Superior temporal gyrus (tissue), 1 donor: ENCODE measurements at regions not wholly inside any gene's neighbourhood (a gene's known extent, or its start where the extent isn't known, plus 50 kb on each side); places are given as distances from the start of the nearest gene placed in this dataset.
A peak's percentile ranks its signal among the peaks of the same experiment; 100 is the strongest.

ENCODE experiments used
- DNase-seq: peaks from one replicate; pipeline ENCODE4 v3.0.0-alpha.2; 2016; ENCODE audit errors: extremely low spot score

DNA sequence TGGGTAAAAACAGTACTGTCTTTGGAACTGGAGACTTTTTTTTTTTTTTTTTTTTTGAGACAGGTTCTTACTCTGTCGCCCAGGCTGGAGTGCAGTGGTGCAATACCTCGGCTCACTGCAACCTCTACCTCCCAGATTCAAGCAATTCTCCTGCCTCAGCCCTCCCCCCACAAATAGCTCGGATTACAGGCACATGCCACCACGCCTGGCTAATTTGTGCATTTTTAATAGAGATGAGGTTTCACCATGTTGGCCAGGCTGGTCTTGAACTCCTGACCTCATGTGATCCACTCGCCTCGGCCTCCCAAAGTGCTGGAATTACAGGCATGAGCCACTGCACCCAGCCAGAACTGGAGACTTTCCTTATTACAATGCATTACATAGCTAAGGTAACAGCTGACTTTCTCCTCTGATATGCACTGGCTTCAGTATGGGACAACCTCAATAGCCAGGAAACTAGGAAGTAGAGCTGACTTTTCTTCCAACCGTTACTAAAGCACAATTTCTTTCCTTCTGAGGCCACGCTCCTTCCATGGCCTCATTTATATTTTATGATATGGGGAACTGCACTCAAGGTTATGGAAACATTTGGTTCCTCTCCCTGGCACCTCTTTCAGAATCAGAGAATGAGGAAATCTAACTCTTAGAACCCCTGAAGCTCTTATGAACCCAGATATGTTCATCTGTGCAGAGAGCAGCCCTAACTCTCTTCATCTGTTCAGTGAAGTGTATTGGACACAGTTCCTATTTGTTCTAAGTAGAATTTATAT is 53.5 kb upstream of the FAM9B start:
- DNase-seq, result no peak

DNA sequence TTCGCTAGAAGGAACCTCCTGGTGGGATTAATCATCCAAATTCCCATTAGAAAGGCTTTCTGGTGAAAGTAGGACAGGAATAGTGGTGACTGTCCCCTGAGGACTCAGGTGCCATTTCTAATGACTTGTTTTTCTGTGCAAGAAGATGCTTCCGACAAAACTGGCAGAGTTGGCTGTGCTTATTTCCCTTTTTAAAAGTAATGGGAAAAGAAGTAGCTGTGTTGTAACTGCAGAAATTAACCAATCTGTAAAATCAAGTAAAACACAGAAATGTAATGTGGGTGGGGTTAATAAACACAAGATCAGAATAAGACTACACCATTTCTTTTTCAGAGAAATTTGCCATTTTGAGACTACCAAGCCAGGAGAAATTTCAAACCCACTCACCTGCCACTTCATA is 55.0 kb upstream of the FAM9B start:
- DNase-seq, result no peak

DNA sequence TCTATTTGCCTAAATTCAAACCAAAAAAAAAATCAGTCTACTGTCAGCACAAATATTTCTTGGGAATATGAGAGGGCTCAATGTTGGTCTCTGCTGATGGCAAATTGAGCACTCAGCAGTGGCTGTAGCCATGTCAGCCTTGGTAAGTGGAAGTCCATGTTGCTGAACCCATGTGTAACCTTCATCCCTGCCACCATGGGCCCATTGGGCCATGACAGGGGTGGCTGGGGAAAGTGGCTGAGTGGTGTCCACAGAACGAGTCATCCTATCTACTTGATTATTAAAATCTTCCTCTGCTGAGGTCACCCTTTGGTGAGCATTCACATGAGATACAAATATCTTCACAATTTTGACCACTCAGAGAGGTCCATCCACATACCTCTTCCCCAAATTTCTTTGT is 56.8 kb upstream of the FAM9B start:
- DNase-seq, result no peak

DNA sequence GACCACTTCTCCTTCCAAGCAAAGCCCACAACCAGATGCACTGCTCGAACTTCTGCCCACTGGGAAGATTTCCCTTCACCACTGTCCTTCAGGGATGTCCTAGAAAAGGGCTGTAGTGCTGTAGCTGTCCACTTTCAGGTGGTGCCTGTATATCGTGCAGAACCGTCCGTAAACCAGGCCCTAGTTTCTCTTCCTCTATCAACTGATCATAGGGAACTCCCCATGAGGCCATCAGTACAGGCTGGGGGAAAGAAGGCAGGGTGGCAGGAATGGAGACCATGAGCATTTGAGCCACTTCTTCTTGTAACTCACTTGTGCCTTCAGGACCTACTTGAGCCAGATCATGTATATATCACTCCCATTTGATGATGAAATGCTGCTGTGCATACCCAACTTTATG is 57.3 kb upstream of the FAM9B start:
- no peak for DNase-seq

GRCh38 chrX:9102956-9103355 is 69.0 kb upstream of the FAM9B start:
- no peak for DNase-seq

DNA sequence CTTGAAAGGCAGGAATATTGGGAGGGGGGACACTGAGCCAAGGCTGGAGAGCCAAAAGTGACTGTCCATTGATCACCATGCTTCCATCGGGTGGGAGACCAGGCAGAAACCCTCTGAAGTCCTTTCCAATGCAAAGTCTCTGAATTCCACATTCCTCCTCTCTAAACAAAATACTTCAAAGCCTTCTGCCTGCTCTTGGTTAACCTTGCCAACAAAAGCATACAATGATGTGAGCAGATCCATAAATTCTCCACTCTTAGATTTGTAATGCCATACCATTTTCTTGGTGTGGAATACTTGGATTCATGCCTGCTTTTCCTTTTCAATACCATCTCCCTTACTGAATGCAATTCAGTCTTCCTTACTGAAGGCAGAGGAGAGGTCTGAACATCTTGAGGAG is 74.1 kb upstream of the FAM9B start:
- no peak for DNase-seq

DNA sequence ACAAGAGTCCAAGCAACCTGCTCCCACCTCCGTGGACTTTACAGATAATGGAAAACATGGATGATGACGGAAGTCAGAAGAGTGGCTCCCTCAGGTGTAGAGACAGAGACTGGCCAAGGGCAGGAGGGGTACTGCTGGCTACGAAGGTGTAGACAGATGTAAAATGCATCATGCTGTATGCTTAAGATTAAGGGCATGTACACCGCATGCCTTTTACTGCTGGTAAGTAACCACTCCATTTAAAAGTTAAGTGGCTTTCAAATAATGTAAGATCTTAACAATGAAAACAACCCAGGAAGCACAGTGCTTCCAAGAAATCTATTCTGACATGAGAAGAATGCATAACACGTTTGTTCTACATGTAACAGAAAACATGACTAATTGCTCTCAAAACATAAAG is 76.9 kb upstream of the FAM9B start:
- no peak for DNase-seq

DNA sequence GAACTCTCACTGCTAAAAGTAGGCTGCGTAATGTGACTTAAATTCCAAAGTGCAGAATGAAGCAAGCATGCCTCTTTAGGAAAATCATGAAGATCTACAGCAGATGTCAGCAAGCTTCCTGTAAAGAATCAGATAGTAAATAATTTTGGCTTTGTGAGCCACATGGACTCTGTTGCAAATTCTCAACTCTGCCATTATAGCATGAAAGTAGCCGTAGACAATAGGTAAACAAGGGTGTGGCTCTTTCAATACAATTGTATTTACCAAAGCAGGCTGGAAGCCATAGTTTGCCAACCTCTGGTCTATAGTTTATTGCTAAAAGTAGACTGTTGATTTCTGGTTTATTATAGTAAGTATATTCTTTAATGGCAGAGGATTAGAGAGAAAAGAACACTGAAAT is 80.3 kb upstream of the FAM9B start:
- DNase-seq, result no peak

DNA sequence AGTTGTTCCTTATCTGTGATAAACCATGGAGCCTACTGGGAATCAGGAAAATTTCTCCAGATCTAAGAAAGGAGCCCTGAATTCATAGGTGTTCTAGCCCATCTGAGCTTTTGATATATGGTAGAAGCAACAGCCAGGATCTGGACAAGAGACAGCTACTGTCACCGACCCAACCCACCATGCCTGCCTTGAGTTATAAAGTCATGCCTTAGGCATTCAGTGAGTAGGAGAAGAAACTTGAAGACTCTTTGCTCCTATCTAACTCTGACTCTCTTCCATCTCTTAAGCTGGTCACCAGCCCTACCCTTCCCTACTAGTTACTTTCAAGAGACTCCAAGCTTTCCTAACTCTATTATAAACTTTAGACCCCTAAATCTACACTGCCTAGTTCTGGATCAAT is 83.9 kb upstream of the FAM9B start:
- DNase-seq, result no peak

DNA sequence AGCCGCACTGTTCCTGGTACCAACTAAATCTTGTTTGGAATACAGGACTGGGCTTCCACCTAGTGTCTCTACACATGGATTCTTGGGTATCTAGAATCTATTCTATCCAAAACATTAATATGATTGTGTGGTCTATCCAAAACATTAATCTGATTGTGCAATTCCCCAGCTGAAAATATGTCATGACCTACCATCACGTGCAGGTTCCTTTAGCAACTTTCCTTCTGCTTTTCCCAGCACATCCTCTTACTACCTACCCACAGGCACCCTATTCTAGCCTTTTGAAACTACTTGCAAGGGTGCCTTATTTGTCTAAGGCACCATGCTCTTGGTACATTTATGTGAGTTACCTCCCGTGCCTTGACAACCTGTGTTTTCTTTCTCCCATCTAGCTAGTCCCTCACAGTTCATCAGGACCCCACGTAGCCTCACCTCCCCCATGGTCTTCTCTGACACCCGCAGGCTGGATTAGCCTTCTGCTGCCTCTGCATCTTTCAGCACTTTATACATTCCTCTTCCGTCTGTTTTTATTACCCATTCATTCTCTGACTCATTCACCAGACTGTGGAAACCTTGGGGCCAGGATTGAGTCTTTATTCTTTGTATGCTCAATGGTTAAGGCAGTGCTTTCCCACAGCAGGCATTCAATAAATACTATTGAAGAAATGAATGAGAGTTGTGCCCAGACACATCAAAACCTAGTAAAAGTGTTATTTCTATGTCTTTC is 88.8 kb upstream of the FAM9B start:
- DNase-seq, result no peak

GRCh38 chrX:9127986-9128385 is 94.1 kb upstream of the FAM9B start:
- DNase-seq, result peak; percentile 22

DNA sequence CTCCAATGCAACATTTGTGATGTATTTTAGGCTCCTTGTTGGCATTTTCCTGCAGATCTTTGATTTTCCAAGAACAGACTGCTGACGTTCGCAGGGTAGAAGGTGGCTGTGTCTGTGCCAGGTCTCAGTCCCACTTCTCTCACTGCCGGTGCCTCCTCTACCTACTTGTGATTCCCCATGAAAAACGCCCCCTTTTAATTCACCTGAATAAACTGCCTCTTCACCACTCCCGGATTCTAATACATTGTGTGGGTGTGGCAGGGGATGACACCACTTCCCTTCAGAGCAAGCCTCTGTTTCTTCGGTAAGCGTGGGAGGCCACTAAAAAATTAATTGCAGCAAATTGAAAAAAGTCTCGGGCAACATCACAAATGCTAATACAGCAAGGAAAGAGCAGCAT is 96.1 kb upstream of the FAM9B start:
- DNase-seq, result no peak

DNA sequence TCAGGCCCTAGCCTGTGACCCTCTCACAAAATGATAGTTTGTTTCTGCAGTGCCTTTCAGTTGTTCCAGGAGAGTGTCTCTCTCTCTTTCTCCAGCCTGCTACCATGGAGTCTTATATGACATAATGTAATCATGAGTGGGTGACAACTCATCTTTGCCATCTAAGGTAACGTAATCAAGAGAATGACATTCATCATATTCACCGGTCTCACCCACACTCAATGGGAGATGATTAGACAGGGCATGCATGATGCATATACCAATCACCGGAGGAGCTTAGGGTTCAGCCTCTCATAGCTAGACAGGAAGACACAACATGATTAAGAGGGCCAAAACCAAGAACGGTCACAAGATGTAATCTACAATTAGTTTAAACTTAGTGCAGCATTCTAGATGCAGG is 97.1 kb upstream of the FAM9B start:
- no peak for DNase-seq

GRCh38 chrX:9132036-9132638 is 98.2 kb upstream of the FAM9B start:
- no peak for DNase-seq

DNA sequence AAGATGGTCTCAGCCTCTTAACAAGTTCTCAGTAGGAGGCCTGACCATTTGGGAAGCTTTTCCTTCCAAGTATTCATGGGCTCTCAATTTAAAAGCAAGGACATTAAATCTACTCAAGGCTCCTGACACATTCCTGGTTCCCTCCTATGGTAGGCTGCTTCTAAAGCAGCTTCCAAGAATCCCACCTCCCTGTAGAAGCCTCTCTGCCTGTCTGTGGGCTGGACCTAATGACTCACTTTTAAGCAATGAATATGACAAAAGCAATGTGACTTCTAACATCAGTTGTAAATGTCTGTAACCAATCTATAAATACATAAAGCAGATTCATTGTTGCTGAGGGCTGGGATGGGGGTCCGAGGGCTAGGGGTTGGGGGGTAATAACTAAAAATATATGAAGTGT is 99.5 kb upstream of the FAM9B start:
- no peak for DNase-seq

DNA sequence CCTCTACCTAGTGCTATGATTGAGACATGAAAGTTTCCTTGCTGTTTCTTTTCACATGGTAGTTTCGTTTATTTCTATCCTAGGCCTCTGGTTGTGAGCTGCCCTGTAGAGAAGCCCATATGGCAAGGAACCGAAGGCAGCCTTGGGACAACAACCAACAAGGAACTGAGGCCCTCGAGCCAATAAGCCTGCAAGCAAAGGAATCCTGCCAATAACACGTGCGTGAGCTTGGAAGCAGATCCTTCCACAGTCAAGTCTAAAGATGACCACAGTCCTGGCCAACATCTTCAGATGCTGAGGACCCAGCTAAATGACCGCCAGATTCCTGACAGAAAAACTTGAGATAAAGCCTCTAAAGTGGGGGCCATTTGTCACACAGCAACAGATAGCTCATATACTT is 100.4 kb upstream of the FAM9B start:
- DNase-seq, result no peak

- DNase-seq, result no peak
Measured at GRCh38 chrX:9135901-9136510, 102.1 kb upstream of the FAM9B start.

DNA sequence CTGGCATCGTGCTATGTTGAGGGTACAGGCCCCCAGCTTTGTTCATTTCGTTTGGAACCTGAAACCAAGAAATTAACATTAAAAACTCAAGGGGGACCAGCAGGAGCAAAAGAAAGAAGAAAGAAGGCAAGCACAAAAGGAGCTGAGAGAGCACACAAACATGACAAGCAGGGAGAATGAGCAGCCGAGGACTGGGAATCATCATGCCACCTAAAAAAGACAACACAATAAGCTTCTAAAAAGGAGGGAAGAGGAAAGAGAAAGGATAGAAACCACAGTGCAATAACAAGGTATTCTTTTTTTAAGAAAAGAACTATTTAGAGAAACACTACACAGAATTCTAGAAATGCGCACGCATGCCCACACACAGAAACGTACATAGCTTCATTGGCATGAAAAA is 103.2 kb upstream of the FAM9B start:
- DNase-seq, result no peak

GRCh38 chrX:9141496-9141895 is 107.6 kb upstream of the FAM9B start:
- DNase-seq, result no peak

DNA sequence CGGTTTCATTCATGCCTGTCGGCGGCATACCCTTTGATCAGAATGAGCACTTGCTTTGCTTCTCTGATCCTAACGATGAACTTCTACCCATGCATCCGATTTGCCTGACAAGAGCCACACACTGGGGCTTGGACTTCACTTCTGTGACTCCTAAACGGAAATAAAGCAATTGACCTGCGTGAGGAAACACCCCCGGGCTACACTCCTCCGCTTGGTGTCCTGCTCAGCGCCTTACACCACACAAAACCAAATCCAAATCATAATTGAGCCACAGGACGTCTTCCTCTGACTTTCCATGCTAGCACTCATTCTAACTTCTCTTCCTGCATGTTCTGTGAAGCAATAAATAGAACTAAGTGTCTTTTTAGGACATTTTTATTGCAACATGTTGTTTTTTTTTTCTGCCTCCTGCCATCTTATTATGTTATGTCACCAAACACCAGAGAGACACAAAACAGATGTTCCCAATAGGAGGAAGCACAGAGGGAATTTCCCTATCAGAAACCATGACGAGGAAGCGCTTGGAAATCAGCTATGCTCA is 110.8 kb upstream of the FAM9B start:
- DNase-seq, result no peak

- DNase-seq, result no peak
Measured at GRCh38 chrX:9146657-9147056, 112.7 kb upstream of the FAM9B start.

GRCh38 chrX:9147086-9147485 is 113.2 kb upstream of the FAM9B start:
- DNase-seq, result no peak
